ENCODE measurements at regions not wholly inside any gene's neighbourhood (a gene's known extent, or its start where the extent isn't known, plus 50 kb on each side); places are given as distances from the start of the nearest gene placed in this dataset.

DNA sequence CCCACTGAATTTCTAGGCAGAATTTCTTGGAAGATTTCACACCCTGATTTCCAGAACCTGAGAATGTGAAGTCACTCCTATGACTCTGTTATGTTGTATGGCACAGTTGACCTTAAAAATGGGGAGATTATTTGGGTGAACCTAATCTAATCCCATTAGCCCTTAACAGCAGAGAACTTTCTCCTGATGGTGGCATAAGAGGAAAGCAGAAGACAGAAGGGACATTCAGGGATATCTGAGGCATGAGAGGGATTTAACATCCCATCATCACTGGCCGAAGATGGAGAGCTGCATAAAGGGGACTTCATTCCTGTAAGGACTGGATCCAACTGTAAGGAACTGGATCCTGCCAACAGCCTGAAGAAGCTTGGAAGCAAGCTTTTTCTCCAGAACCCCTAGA is 119.2 kb downstream of the ZNF622 start:
- no peak for TF ChIP-seq POLR2A (IDR thresholded peaks at IDR 0.05)
- TF ChIP-seq, protein P1, sequence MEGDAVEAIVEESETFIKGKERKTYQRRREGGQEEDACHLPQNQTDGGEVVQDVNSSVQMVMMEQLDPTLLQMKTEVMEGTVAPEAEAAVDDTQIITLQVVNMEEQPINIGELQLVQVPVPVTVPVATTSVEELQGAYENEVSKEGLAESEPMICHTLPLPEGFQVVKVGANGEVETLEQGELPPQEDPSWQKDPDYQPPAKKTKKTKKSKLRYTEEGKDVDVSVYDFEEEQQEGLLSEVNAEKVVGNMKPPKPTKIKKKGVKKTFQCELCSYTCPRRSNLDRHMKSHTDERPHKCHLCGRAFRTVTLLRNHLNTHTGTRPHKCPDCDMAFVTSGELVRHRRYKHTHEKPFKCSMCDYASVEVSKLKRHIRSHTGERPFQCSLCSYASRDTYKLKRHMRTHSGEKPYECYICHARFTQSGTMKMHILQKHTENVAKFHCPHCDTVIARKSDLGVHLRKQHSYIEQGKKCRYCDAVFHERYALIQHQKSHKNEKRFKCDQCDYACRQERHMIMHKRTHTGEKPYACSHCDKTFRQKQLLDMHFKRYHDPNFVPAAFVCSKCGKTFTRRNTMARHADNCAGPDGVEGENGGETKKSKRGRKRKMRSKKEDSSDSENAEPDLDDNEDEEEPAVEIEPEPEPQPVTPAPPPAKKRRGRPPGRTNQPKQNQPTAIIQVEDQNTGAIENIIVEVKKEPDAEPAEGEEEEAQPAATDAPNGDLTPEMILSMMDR (IDR thresholded peaks at IDR 0.05): no peak

Data from vagina (tissue), 2 donors.